Neural progenitor cell (in vitro differentiated cells): ENCODE measurements at regions not wholly inside any gene's neighbourhood (a gene's known extent, or its start where the extent isn't known, plus 50 kb on each side); places are given as distances from the start of the nearest gene placed in this dataset.

Experiments
- CTCF ChIP-seq: fragments of 200-600 bp; sonication (generic); IDR thresholded peaks from 2 replicates; pipeline ENCODE4 v1.5.1; 2017; ENCODE audit warnings: antibody characterized with exemption, mild to moderate bottlenecking
- EZH2 ChIP-seq: fragments of 200-600 bp; sonication (generic); IDR thresholded peaks from 2 replicates; pipeline ENCODE4 v1.6.1; 2017; ENCODE audit warnings: antibody characterized with exemption, mild to moderate bottlenecking, moderate library complexity
- EZH2phosphoT487 ChIP-seq: fragments of 200-600 bp; sonication (generic); IDR thresholded peaks from 2 replicates; pipeline ENCODE4 v1.6.1; 2017; ENCODE audit warnings: antibody characterized with exemption

GRCh38 chr10:58066979-58067378 lies 200.7 kb downstream of the IPMK start:
- TF ChIP-seq CTCF (no peak), EZH2phosphoT487 (no peak), EZH2 (no peak)
